AG04450 (cell line): ENCODE measurements at regions not wholly inside any gene's neighbourhood (a gene's known extent, or its start where the extent isn't known, plus 50 kb on each side); places are given as distances from the start of the nearest gene placed in this dataset.

Source experiments
- CTCF ChIA-PET: fragments of 300-600, 350-600 bp; formaldehyde crosslinking; extraction: SDS; loops from one replicate; lab custom pipeline; 2022; ENCODE audit warnings: antibody characterized with exemption, inconsistent platforms; lab: Charles Lee
- POLR2A ChIA-PET: fragments of 350-600 bp; formaldehyde crosslinking; extraction: SDS; loops from one replicate; lab custom pipeline; 2021; ENCODE audit warnings: antibody characterized with exemption, inconsistent platforms; lab: Yijun Ruan, JAX
- DNase-seq: peaks from one replicate; pipeline ENCODE4 v3.0.0-alpha.2; 2011; ENCODE audit warnings: low read depth, low spot score
- H3K27ac ChIP-seq: one replicate; pipeline ENCODE4 v1.5.1; 2012; ENCODE audit warnings: low read depth, low read length, control low read depth
- H3K27me3 ChIP-seq: one replicate; pipeline ENCODE4 v1.6.0; 2012; ENCODE audit warnings: low read length; ENCODE audit not compliant: control insufficient read depth, insufficient read depth
- H3K4me3 ChIP-seq: 2 replicates; pipeline ENCODE4 v1.5.1; 2011; ENCODE audit warnings: mild to moderate bottlenecking, low read depth, low read length, control low read depth
- H3K9me3 ChIP-seq: 2 replicates; pipeline ENCODE4 v1.5.1; 2012; ENCODE audit warnings: low read length; ENCODE audit not compliant: control insufficient read depth, insufficient read depth
- TF ChIP-seq, protein P1 (sequence below): IDR thresholded peaks from 2 replicates; pipeline ENCODE4 v1.5.1; 2011; ENCODE audit warnings: low read depth, low read length, control low read depth, inconsistent platforms

DNA sequence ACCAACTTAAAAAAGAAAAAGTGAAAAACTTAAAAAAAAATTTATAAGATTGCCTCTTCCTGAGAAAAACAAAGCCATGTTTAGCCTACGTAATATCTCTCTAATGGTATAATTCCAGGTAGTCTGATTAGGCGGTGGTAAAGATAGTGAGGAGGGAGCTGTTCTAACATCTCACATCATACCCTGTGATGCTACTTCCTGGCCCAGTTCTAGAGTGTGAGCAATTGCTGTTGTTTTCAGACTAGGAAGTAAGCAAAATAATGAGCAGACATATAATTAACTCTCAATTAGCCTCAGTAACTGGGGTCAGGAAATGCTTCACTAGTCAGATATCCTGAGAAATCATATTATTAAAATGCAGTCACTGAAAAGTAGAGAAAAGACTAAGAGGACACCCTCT lies 113.9 kb downstream of the PHLDA1 start:
- no peaks in the 10 kb centered on the region for H3K27me3 ChIP-seq
- TF ChIP-seq, protein P1, sequence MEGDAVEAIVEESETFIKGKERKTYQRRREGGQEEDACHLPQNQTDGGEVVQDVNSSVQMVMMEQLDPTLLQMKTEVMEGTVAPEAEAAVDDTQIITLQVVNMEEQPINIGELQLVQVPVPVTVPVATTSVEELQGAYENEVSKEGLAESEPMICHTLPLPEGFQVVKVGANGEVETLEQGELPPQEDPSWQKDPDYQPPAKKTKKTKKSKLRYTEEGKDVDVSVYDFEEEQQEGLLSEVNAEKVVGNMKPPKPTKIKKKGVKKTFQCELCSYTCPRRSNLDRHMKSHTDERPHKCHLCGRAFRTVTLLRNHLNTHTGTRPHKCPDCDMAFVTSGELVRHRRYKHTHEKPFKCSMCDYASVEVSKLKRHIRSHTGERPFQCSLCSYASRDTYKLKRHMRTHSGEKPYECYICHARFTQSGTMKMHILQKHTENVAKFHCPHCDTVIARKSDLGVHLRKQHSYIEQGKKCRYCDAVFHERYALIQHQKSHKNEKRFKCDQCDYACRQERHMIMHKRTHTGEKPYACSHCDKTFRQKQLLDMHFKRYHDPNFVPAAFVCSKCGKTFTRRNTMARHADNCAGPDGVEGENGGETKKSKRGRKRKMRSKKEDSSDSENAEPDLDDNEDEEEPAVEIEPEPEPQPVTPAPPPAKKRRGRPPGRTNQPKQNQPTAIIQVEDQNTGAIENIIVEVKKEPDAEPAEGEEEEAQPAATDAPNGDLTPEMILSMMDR, result no peak
- ChIA-PET CTCF (interaction anchor here (0.7 kb wide), 1 partner anchor 10 kb away, joined by 3 read pairs; no protein-coding TSS in a partner anchor), POLR2A (no interaction called here)
- no peak overlapping the region for H3K4me3 ChIP-seq
- no peaks in the 10 kb centered on the region for H3K9me3 ChIP-seq
- no peak overlapping the region for H3K27ac ChIP-seq
- no peak for DNase-seq

DNA sequence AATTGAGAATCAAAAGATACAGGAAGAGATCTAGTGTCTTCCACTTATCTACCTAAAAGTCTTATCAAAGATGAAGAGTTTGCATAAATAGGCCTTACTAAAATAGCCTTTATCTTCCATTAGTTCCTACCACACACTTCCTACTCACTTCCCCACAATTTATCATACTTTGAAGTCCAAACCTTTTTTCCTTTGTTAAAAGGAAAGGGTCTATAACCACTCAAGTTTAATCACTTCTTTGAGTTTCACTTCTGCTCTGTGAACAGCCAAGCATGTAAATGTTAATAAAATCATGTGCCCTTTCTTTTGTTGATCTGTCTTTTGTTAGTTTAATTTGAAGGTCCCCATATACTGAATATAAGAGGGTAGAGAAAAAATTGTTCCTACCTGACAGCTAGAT lies 114.5 kb downstream of the PHLDA1 start:
- Histone ChIP-seq H3K4me3 (no peak overlapping the region), H3K9me3 (no peaks in the 10 kb centered on the region), H3K27me3 (no peaks in the 10 kb centered on the region), H3K27ac (no peak overlapping the region)
- DNase-seq, result no peak
- ChIA-PET POLR2A (no interaction called here), CTCF (no interaction called here)
- TF ChIP-seq, protein P1, result no peak

DNA sequence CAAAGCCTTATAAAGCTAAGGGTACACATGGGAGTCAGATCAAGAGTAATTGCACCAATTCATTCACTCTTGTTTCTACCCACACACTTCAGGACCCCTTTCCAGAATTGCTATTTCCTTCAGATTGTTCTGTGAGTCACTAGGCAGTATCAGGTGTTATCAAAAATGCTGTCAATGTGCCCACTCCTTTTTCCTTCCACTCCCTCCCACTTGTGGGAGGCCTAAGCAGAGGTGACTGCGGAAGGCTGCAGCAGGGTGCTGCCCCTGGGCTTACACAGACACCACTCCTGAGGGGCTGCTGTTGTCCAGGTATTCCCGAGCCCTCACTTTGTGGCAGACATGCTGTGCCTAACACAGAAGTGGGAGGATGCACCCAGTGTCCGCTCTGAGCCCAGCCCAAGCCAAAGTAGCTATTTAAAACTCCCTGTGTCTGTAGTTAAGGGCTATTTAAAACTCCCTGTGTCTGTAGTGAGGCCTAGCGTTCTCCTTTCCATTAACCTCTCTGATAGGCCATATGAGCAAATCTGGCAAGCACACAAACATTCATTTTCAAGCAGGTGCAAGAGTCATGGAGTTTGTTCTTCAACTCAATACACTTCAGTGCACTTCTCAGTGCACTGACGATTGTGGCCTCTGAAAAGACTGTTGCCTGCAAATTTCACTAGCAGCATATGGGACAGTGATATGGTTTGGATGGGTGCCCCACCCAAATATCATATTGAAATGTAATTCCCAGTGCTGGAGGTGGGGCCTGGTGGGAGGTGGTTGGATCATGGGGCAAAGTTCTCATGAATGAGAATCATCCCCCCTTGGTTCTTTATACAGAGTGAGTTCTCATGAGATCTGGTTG lies 117.8 kb downstream of the PHLDA1 start:
- Histone ChIP-seq H3K27ac (no peak overlapping the region), H3K27me3 (no peaks in the 10 kb centered on the region), H3K9me3 (no peaks in the 10 kb centered on the region), H3K4me3 (no peak overlapping the region)
- TF ChIP-seq, protein P1, result no peak
- POLR2A ChIA-PET, result no interaction called here
- CTCF ChIA-PET, result interaction anchor here (0.6 to 1.1 kb wide), 2 partner anchors 387 to 566 kb away, joined by 3 read pairs; no protein-coding TSS in a partner anchor
- no peak for DNase-seq

DNA sequence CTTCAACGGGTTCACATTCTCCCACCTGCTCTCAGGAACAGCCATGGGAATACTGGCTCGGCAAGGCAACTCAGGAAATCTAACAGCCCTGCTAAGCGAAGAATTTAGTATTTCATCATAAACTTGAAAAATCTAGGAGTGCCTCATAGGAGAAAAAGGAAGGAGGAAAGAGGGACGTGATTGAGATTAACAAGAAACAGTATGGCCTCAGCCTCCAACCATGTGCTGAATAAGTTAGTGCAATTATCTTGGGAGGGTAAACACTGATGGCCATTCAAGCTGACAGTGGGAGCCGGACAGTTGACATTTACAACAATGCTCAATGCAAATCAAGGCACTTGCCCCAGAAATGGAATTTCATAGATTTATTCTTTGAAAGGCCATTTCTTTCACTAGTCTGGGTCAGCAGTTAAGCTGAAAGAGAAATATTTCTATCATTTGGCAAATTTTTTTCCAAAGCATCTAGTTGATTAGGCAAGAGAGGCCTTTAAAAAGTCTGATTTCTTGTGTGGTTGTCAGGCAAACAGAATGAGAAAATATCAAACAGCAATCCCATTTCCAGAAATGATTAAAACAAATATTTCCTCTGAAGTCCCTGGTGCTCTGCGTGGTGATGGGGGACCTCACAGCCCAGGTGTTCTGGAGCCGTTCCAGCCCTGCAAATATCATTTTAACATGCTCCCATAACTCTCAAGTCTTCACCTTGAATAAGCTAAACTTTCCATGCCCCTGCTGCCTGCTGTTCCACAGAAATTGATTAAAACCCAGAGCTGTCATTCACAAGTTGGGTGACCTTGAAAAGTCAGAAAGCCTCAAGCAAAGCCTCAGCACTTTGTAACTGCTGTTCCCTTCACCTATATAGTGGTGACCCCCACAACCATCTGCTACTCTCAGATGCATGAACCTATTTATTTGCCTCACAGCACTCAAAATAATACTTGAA lies 121.6 kb downstream of the PHLDA1 start:
- DNase-seq, result no peak
- ChIA-PET POLR2A (interaction anchor here (0.9 kb wide), 1 partner anchor 56 kb away, joined by 3 read pairs; no protein-coding TSS in a partner anchor), CTCF (interaction anchor here (0.7 kb wide), 1 partner anchor 24 kb away, joined by 3 read pairs; no protein-coding TSS in a partner anchor)
- no peaks in the 10 kb centered on the region for H3K27me3 ChIP-seq
- no peak overlapping the region for H3K27ac ChIP-seq
- H3K4me3 ChIP-seq, result no peak overlapping the region
- no peaks in the 10 kb centered on the region for H3K9me3 ChIP-seq
- TF ChIP-seq, protein P1, result no peak
